GM21723 (cell line): ENCODE measurements at regions not wholly inside any gene's neighbourhood (a gene's known extent, or its start where the extent isn't known, plus 50 kb on each side); places are given as distances from the start of the nearest gene placed in this dataset.
"Not testable (repeated sequence)": the region's sequence is repeated elsewhere in the genome, so short reads cannot be mapped to it uniquely, and the experiment has no call there.

Source experiments
- ATAC-seq: cut with Tn5 transposase; IDR thresholded peaks from one replicate; pipeline ENCODE4 v1.9.1; 2021; ENCODE audit warnings: mild to moderate bottlenecking, moderate library complexity; ENCODE audit not compliant: unreplicated experiment

DNA sequence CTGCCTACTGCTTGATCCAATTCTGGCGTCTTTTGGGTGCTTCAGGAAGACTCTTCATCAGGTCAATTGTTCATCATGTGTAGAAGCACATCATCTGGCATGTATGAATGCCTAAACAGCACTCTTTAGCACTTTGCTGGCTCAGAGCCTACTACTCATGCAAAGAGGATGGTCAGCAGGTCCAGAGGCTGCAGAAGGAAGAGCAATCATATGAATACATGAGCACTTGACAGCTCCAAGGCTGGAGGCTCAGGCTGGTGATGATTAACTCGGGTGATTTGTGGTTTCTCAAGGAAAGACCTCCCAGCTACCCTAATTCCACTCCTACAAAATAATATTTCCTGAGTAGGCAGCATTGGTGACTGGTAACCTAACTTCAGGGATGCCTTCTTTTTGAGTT is 103.8 kb upstream of the CXCL13 start:
- ATAC-seq: no peak

GRCh38 chr4:77504407-77504806 is 101.2 kb upstream of the CXCL13 start:
- no peak for ATAC-seq

GRCh38 chr4:77505275-77505957 is 100.2 kb upstream of the CXCL13 start:
- no peak for ATAC-seq

- ATAC-seq: no peak
These were observed 99.7 kb upstream of the CXCL13 start for GRCh38 chr4:77505958-77506319.

GRCh38 chr4:77510367-77510766 is 95.3 kb upstream of the CXCL13 start:
- no peak for ATAC-seq

- ATAC-seq: no peak
These were observed 80.1 kb upstream of the CXCL13 start for GRCh38 chr4:77525538-77525937.

GRCh38 chr4:77527900-77528299 is 77.7 kb upstream of the CXCL13 start:
- ATAC-seq: not testable (repeated sequence)

DNA sequence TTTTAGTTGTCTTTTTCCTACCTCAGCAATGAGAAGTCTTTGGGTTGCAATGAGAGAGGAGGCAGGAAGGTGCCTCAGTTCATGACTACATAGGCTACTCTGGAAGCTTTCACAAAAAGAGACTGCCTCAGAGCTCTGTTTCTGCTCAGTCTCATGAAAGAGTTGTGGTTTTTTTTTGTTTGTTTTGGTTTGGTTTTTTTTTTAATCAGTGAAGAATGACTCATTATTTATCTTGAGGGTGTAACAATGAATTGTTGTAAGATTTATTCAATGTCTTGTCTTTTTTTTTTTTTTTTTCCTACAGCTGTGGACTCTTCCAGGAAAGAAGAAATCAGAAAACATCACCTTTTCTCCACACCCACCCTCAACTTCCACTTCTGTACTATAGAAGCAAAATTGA is 67.5 kb upstream of the CXCL13 start:
- ATAC-seq: no peak

DNA sequence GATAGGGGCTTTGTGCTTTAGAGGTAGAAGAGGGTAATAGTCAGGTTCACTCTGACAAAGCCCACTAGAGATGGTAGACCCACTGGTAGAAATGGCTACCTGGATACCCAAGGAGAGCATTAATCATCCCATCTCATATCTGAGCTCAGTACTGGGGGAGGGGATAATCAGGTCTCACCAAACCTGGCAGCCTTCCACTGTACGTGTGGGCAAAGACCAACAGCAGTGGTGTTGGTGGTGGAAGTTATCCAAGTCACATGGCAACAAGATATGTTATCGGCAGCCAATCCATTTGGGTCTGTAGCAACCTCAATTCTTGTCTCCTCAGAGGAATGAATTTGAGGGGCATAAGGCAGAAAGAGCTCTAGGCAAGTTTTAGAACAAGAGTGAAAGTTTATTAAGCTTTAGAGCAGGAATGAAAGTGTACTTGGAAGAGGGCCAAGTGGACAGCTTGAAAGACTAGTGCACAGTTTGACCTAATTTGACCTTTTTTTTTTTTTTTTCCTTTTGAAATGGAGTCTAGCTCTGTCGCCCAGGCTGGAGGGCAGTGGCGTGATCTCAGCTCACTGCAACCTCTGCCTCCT is 67.0 kb upstream of the CXCL13 start:
- no peak for ATAC-seq
